ENCODE measurements at regions not wholly inside any gene's neighbourhood (a gene's known extent, or its start where the extent isn't known, plus 50 kb on each side); places are given as distances from the start of the nearest gene placed in this dataset.
"Not testable (repeated sequence)": the region's sequence is repeated elsewhere in the genome, so short reads cannot be mapped to it uniquely, and the experiment has no call there.

GRCh38 chr3:166265153-166265552 is 427.9 kb upstream of the BCHE start:
- no peak for ATAC-seq (ENCODE audit: poor library complexity)
- ChIA-PET CTCF (no interaction called here), POLR2A (no interaction called here)
- intact Hi-C loops (cut with DNase I, micrococcal nuclease), result no loop called here
- Histone ChIP-seq H3K36me3 (ENCODE audit: insufficient read depth, low read length) (no peaks in the 10 kb centered on the region), H3K27me3 (ENCODE audit: control insufficient read depth in 1 of 2, insufficient read depth in 2 of 2, low read length in 2 of 2) (no peaks in the 10 kb centered on the region), H3K27ac (ENCODE audit: low read depth in 1 of 2, low read length in 2 of 2) (no peak overlapping the region), H3K4me3 (ENCODE audit: low read length) (no peak overlapping the region), H3K4me1 (ENCODE audit: insufficient read depth, low read length) (no peaks in the 10 kb centered on the region), H3K9me3 (ENCODE audit: control insufficient read depth in 1 of 2, insufficient read depth in 1 of 2, low read length in 2 of 2) (no peaks in the 10 kb centered on the region)
- no peak overlapping the region for H3K4me3 Mint-ChIP-seq
- peaks cover 5% of the 10 kb centered on the region for H3K9me3 Mint-ChIP-seq
- no peak for TF ChIP-seq CTCF (IDR thresholded peaks at IDR 0.05)
- no peaks in the 10 kb centered on the region for H3K4me1 Mint-ChIP-seq (ENCODE audit: low read depth)
- no peaks in the 10 kb centered on the region for H3K36me3 Mint-ChIP-seq (ENCODE audit: low read depth)
- H3K27me3 Mint-ChIP-seq, result no peaks in the 10 kb centered on the region
- H3K27ac Mint-ChIP-seq, result no peak overlapping the region
- DNase-seq, result no peak

- ChIA-PET POLR2A (no interaction called here), CTCF (no interaction called here)
- H3K4me3 ChIP-seq (ENCODE audit: low read length), result no peak overlapping the region
- Mint-ChIP-seq H3K27me3 (no peaks in the 10 kb centered on the region), H3K27ac (no peak overlapping the region), H3K36me3 (ENCODE audit: low read depth) (no peaks in the 10 kb centered on the region), H3K9me3 (peaks cover 4% of the 10 kb centered on the region), H3K4me1 (ENCODE audit: low read depth) (no peaks in the 10 kb centered on the region), H3K4me3 (no peak overlapping the region)
- DNase-seq, result no peak
- ATAC-seq (ENCODE audit: poor library complexity), result no peak
- peaks cover 0 to 4% of the 10 kb centered on the region in 2 experiments for H3K9me3 ChIP-seq (ENCODE audit: control insufficient read depth in 1 of 2, insufficient read depth in 1 of 2, low read length in 2 of 2)
- H3K4me1 ChIP-seq (ENCODE audit: insufficient read depth, low read length), result no peaks in the 10 kb centered on the region
- H3K27me3 ChIP-seq (ENCODE audit: control insufficient read depth in 1 of 2, insufficient read depth in 2 of 2, low read length in 2 of 2), result no peaks in the 10 kb centered on the region
- TF ChIP-seq CTCF (IDR thresholded peaks at IDR 0.05), result no peak
- no peaks in the 10 kb centered on the region for H3K36me3 ChIP-seq (ENCODE audit: insufficient read depth, low read length)
- intact Hi-C loops (cut with DNase I, micrococcal nuclease), result no loop called here
- H3K27ac ChIP-seq (ENCODE audit: low read depth in 1 of 2, low read length in 2 of 2), result no peak overlapping the region
These were observed 426.2 kb upstream of the BCHE start for GRCh38 chr3:166263460-166263859.

GRCh38 chr3:166258293-166258850 is 421.1 kb upstream of the BCHE start:
- H3K4me3 ChIP-seq (ENCODE audit: low read length); POLR2A ChIA-PET; DNase-seq; H3K27ac ChIP-seq (ENCODE audit: low read depth in 1 of 2, low read length in 2 of 2); intact Hi-C loops (cut with DNase I, micrococcal nuclease); H3K27ac Mint-ChIP-seq; H3K27me3 Mint-ChIP-seq; H3K36me3 Mint-ChIP-seq (ENCODE audit: low read depth); H3K27me3 ChIP-seq (ENCODE audit: control insufficient read depth in 1 of 2, insufficient read depth in 2 of 2, low read length in 2 of 2); H3K36me3 ChIP-seq (ENCODE audit: insufficient read depth, low read length); CTCF ChIA-PET; ATAC-seq (ENCODE audit: poor library complexity); H3K4me1 Mint-ChIP-seq (ENCODE audit: low read depth); H3K4me1 ChIP-seq (ENCODE audit: insufficient read depth, low read length); H3K4me3 Mint-ChIP-seq: not testable (repeated sequence)
- H3K9me3 Mint-ChIP-seq, result peaks cover 11% of the 10 kb centered on the region
- H3K9me3 ChIP-seq (ENCODE audit: control insufficient read depth in 1 of 2, insufficient read depth in 1 of 2, low read length in 2 of 2), result peaks cover 4 to 16% of the 10 kb centered on the region in 2 experiments

GRCh38 chr3:166257715-166258114 is 420.5 kb upstream of the BCHE start:
- Mint-ChIP-seq H3K27ac (no peak overlapping the region), H3K27me3 (no peaks in the 10 kb centered on the region), H3K4me3 (no peak overlapping the region), H3K4me1 (ENCODE audit: low read depth) (no peaks in the 10 kb centered on the region), H3K9me3 (peaks cover 11% of the 10 kb centered on the region), H3K36me3 (ENCODE audit: low read depth) (no peaks in the 10 kb centered on the region)
- no peaks in the 10 kb centered on the region for H3K36me3 ChIP-seq (ENCODE audit: insufficient read depth, low read length)
- peaks cover 4 to 16% of the 10 kb centered on the region in 2 experiments for H3K9me3 ChIP-seq (ENCODE audit: control insufficient read depth in 1 of 2, insufficient read depth in 1 of 2, low read length in 2 of 2)
- TF ChIP-seq CTCF (IDR thresholded peaks at IDR 0.05), result no peak
- no peak overlapping the region for H3K4me3 ChIP-seq (ENCODE audit: low read length)
- H3K27me3 ChIP-seq (ENCODE audit: control insufficient read depth in 1 of 2, insufficient read depth in 2 of 2, low read length in 2 of 2), result no peaks in the 10 kb centered on the region
- CTCF ChIA-PET, result no interaction called here
- POLR2A ChIA-PET, result no interaction called here
- ATAC-seq (ENCODE audit: poor library complexity), result no peak
- no peak for DNase-seq
- intact Hi-C loops (cut with DNase I, micrococcal nuclease), result no loop called here
- H3K4me1 ChIP-seq (ENCODE audit: insufficient read depth, low read length), result no peaks in the 10 kb centered on the region
- no peak overlapping the region for H3K27ac ChIP-seq (ENCODE audit: low read depth in 1 of 2, low read length in 2 of 2)

Measured in CD4-positive, alpha-beta T cell (primary cell).